ENCODE measurements at regions not wholly inside any gene's neighbourhood (a gene's known extent, or its start where the extent isn't known, plus 50 kb on each side); places are given as distances from the start of the nearest gene placed in this dataset.

- TF ChIP-seq, protein P1, sequence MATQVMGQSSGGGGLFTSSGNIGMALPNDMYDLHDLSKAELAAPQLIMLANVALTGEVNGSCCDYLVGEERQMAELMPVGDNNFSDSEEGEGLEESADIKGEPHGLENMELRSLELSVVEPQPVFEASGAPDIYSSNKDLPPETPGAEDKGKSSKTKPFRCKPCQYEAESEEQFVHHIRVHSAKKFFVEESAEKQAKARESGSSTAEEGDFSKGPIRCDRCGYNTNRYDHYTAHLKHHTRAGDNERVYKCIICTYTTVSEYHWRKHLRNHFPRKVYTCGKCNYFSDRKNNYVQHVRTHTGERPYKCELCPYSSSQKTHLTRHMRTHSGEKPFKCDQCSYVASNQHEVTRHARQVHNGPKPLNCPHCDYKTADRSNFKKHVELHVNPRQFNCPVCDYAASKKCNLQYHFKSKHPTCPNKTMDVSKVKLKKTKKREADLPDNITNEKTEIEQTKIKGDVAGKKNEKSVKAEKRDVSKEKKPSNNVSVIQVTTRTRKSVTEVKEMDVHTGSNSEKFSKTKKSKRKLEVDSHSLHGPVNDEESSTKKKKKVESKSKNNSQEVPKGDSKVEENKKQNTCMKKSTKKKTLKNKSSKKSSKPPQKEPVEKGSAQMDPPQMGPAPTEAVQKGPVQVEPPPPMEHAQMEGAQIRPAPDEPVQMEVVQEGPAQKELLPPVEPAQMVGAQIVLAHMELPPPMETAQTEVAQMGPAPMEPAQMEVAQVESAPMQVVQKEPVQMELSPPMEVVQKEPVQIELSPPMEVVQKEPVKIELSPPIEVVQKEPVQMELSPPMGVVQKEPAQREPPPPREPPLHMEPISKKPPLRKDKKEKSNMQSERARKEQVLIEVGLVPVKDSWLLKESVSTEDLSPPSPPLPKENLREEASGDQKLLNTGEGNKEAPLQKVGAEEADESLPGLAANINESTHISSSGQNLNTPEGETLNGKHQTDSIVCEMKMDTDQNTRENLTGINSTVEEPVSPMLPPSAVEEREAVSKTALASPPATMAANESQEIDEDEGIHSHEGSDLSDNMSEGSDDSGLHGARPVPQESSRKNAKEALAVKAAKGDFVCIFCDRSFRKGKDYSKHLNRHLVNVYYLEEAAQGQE (IDR thresholded peaks at IDR 0.05) = no peak
- TF ChIP-seq YY1 (IDR thresholded peaks at IDR 0.05) (no peak), MAX (IDR thresholded peaks at IDR 0.05) (no peak), GABPA (IDR thresholded peaks at IDR 0.05 in 1 of 2, conservative IDR thresholded peaks at IDR 0.05 in 1 of 2) (no peak)
These were observed 230.0 kb upstream of the MTNR1B start (continued) for GRCh38 chr11:92739491-92739890.

DNA sequence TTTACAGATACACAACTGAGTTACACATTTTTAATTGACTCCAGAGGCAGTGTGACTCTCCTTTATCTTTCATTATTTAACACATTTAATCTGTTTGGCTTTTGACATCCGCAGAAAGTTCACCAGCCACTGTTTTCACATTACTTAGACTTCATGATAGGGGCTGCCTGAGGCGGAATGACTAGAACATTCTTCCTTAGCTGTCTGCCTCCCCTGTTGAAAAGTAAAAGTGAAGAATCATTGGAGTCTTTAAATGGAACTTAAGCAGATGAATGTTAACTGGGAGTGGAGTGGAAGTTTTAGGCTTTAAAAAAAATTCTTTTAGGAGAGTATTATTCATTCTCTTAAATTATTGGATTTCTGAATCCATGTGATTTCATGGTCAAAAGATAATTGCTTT lies 229.2 kb upstream of the MTNR1B start:
- no peak for DNase-seq (ENCODE audit: low spot score)
- no peaks in the 10 kb centered on the region for H3K4me1 ChIP-seq (ENCODE audit: control insufficient read depth in 4 of 4, insufficient read depth in 4 of 4, low read length in 3 of 4)
- H3K9me3 ChIP-seq (ENCODE audit: control insufficient read depth in 4 of 4, low read length in 3 of 4) = no peaks in the 10 kb centered on the region
- no peak overlapping the region for H3K9ac ChIP-seq (ENCODE audit: low read depth in 1 of 2, low read length in 2 of 2)
- H3K4me3 ChIP-seq (ENCODE audit: low read depth in 1 of 3, low read length in 3 of 3) = no peak overlapping the region
- H3K27me3 ChIP-seq (ENCODE audit: control insufficient read depth in 4 of 4, insufficient read depth in 4 of 4, low read length in 3 of 4) = no peaks in the 10 kb centered on the region
- TF ChIP-seq RXRA (IDR thresholded peaks at IDR 0.05) (no peak), FOXA2 (IDR thresholded peaks at IDR 0.05) (no peak), EGR1 (IDR thresholded peaks at IDR 0.05; ENCODE audit: low read depth in 2 of 2) (no peak), HNF4A (conservative IDR thresholded peaks at IDR 0.05) (no peak)
- TF ChIP-seq, protein P2, sequence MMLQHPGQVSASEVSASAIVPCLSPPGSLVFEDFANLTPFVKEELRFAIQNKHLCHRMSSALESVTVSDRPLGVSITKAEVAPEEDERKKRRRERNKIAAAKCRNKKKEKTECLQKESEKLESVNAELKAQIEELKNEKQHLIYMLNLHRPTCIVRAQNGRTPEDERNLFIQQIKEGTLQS (IDR thresholded peaks at IDR 0.05) = no peak
- no peaks in the 10 kb centered on the region for H3K36me3 ChIP-seq (ENCODE audit: control insufficient read depth in 4 of 4, insufficient read depth in 3 of 4, low read depth in 1 of 4, low read length in 3 of 4)
- no peak overlapping the region for H3K27ac ChIP-seq (ENCODE audit: low read depth in 1 of 2, low read length in 2 of 2)
- 73% methylated on average over 2 of the region's 2 CpGs for WGBS

GRCh38 chr11:92744929-92745585 lies 224.4 kb upstream of the MTNR1B start:
- H3K9ac ChIP-seq (ENCODE audit: low read depth in 1 of 2, low read length in 2 of 2) = no peak overlapping the region
- H3K9me3 ChIP-seq (ENCODE audit: control insufficient read depth in 4 of 4, low read length in 3 of 4) = no peaks in the 10 kb centered on the region
- H3K4me3 ChIP-seq (ENCODE audit: low read depth in 1 of 3, low read length in 3 of 3) = no peak overlapping the region
- DNase-seq (ENCODE audit: low spot score) = no peak
- H3K27me3 ChIP-seq (ENCODE audit: control insufficient read depth in 4 of 4, insufficient read depth in 4 of 4, low read length in 3 of 4) = no peaks in the 10 kb centered on the region
- H3K4me1 ChIP-seq (ENCODE audit: control insufficient read depth in 4 of 4, insufficient read depth in 4 of 4, low read length in 3 of 4) = no peaks in the 10 kb centered on the region
- 88% methylated on average over 4 of the region's 4 CpGs for WGBS
- TF ChIP-seq FOXA2 (IDR thresholded peaks at IDR 0.05) (no peak), RAD21 (IDR thresholded peaks at IDR 0.05) (no peak), RXRA (IDR thresholded peaks at IDR 0.05) (no peak), SP1 (IDR thresholded peaks at IDR 0.05) (no peak), NR2F2 (IDR thresholded peaks at IDR 0.05) (no peak), HNF4G (IDR thresholded peaks at IDR 0.05) (no peak), JUND (IDR thresholded peaks at IDR 0.05) (no peak), EGR1 (IDR thresholded peaks at IDR 0.05; ENCODE audit: low read depth in 2 of 2) (no peak), YY1 (IDR thresholded peaks at IDR 0.05) (no peak)
- TF ChIP-seq, protein P2 (IDR thresholded peaks at IDR 0.05) = no peak
- TF ChIP-seq, protein P1 (IDR thresholded peaks at IDR 0.05) = no peak
- no peak overlapping the region for H3K27ac ChIP-seq (ENCODE audit: low read depth in 1 of 2, low read length in 2 of 2)
- no peaks in the 10 kb centered on the region for H3K36me3 ChIP-seq (ENCODE audit: control insufficient read depth in 4 of 4, insufficient read depth in 3 of 4, low read depth in 1 of 4, low read length in 3 of 4)

Measured in liver (tissue), 7 donors.